GM19023 (cell line): ENCODE measurements at regions not wholly inside any gene's neighbourhood (a gene's known extent, or its start where the extent isn't known, plus 50 kb on each side); places are given as distances from the start of the nearest gene placed in this dataset.
"Not testable (repeated sequence)": the region's sequence is repeated elsewhere in the genome, so short reads cannot be mapped to it uniquely, and the experiment has no call there.

Experiments
- ATAC-seq: cut with Tn5 transposase; IDR thresholded peaks from one replicate; pipeline ENCODE4 v1.9.1; 2021; ENCODE audit warnings: mild to moderate bottlenecking, moderate library complexity; ENCODE audit not compliant: unreplicated experiment

- no peak for ATAC-seq
Observed at GRCh38 chr12:58412461-58413060, 471.2 kb downstream of the ATP23 start.

GRCh38 chr12:58413794-58414193 is 472.4 kb downstream of the ATP23 start:
- ATAC-seq = no peak

GRCh38 chr12:58414398-58414871 is 473.1 kb downstream of the ATP23 start:
- no peak for ATAC-seq

GRCh38 chr12:58415716-58416115 is 474.3 kb downstream of the ATP23 start:
- no peak for ATAC-seq

- no peak for ATAC-seq
Observed at GRCh38 chr12:58416236-58416635, 474.9 kb downstream of the ATP23 start.

GRCh38 chr12:58419196-58419760 is 477.9 kb downstream of the ATP23 start:
- no peak for ATAC-seq

- no peak for ATAC-seq
Observed at GRCh38 chr12:58419905-58420304, 478.5 kb downstream of the ATP23 start.

GRCh38 chr12:58420503-58420902 is 479.1 kb downstream of the ATP23 start:
- no peak for ATAC-seq

- no peak for ATAC-seq
Observed at GRCh38 chr12:58421990-58422389, 480.6 kb downstream of the ATP23 start.

GRCh38 chr12:58424735-58425392 is 483.5 kb downstream of the ATP23 start:
- ATAC-seq = peak; percentile 11

GRCh38 chr12:58425481-58426392 is 484.4 kb downstream of the ATP23 start:
- peak; percentile 91 for ATAC-seq

GRCh38 chr12:58426437-58426836 is 485.1 kb downstream of the ATP23 start:
- not testable (repeated sequence) for ATAC-seq

- ATAC-seq = no peak
Observed at GRCh38 chr12:58433959-58434358, 486.3 kb downstream of the LRIG3 start.

- ATAC-seq = no peak
Observed at GRCh38 chr12:58434726-58435125, 485.6 kb downstream of the LRIG3 start.

- peak; percentile 57 for ATAC-seq
Observed at GRCh38 chr12:58435647-58436046, 484.7 kb downstream of the LRIG3 start.

- no peak for ATAC-seq
Observed at GRCh38 chr12:58441483-58441882, 478.8 kb downstream of the LRIG3 start.

- peak; percentile 84 for ATAC-seq
Observed at GRCh38 chr12:58443273-58443980, 476.9 kb downstream of the LRIG3 start.

- ATAC-seq = no peak
Observed at GRCh38 chr12:58443981-58444371, 476.3 kb downstream of the LRIG3 start.

GRCh38 chr12:58450868-58451482 is 469.3 kb downstream of the LRIG3 start:
- no peak for ATAC-seq

- ATAC-seq = no peak
Observed at GRCh38 chr12:58452546-58452945, 467.8 kb downstream of the LRIG3 start.
